ENCODE measurements at regions not wholly inside any gene's neighbourhood (a gene's known extent, or its start where the extent isn't known, plus 50 kb on each side); places are given as distances from the start of the nearest gene placed in this dataset.

DNA sequence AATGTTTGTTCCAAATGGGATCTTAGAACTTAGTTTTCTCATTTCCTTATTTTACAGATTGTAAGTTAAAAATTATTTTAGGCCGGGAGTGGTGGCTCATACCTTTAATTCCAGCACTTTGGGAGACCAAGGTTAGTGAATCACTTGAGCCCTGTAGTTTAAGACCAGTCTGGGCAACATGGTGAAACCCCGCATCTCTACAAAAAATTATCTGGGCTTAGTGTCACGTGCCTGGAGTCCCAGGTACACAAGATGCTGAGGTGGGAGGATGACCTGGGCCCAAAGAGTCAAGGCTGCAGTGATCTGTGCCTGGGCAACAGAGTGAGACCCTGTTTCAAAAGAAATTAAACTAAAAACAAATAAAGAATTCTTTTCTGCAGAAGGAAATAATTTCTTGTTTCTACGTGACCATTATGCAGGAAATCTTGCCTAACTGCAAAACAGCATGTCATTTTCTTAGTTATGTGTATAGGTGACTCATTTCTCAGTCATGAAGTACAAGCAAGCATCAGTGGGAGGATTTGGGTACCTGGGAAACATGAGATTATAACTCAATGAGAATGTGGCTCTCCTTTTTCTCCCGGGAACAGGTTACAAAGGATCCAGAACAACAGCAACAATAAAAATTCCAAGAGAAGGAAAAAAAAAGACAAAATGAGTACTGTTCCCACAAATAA is 375.1 kb upstream of the ST8SIA4 start:
- Histone ChIP-seq H3K9ac (ENCODE audit: insufficient read length, low read depth) (no peak overlapping the region), H3K27me3 (ENCODE audit: insufficient read depth, insufficient read length) (no peaks in the 10 kb centered on the region), H3K4me3 (ENCODE audit: insufficient read length, low read depth) (no peak overlapping the region), H3K4me1 (ENCODE audit: insufficient read depth, insufficient read length) (no peaks in the 10 kb centered on the region), H3K36me3 (ENCODE audit: insufficient read depth, insufficient read length, low read length) (no peaks in the 10 kb centered on the region), H3K9me3 (ENCODE audit: insufficient read depth, low read length) (no peaks in the 10 kb centered on the region)
- DNase-seq (ENCODE audit: low read depth, low spot score): no peak
- TF ChIP-seq SUZ12 (IDR thresholded peaks at IDR 0.05; ENCODE audit: extremely low read depth, insufficient read depth, insufficient read length) (no peak), ZNF274 (IDR thresholded peaks at IDR 0.05; ENCODE audit: low read depth, low read length) (no peak), YY1 (IDR thresholded peaks at IDR 0.05; ENCODE audit: insufficient read depth, insufficient read length) (no peak)

DNA sequence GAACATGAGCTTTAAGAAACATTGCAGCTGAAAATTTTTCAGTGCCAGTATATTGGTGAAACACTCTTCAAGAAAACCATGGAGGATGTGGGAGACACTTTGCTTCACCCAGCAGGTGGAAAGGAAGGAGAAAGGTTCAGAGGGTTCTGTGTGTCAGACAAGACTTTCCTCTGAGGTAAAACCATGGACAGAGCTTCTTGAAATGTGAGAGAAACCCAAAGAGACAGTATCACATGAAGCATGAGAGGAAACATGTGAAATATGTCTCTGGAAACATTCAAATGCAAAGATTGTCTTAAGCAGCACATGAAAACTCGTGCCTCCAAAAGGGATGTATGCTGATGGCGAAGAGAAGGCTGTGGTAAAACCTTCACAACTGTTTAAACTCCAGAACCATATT is 368.9 kb upstream of the ST8SIA4 start:
- Histone ChIP-seq H3K9ac (ENCODE audit: insufficient read length, low read depth) (no peak overlapping the region), H3K36me3 (ENCODE audit: insufficient read depth, insufficient read length, low read length) (no peaks in the 10 kb centered on the region), H3K27me3 (ENCODE audit: insufficient read depth, insufficient read length) (no peaks in the 10 kb centered on the region), H3K4me1 (ENCODE audit: insufficient read depth, insufficient read length) (no peaks in the 10 kb centered on the region), H3K4me3 (ENCODE audit: insufficient read length, low read depth) (no peak overlapping the region), H3K9me3 (ENCODE audit: insufficient read depth, low read length) (no peaks in the 10 kb centered on the region)
- TF ChIP-seq ZNF274 (IDR thresholded peaks at IDR 0.05; ENCODE audit: low read depth, low read length) (no peak), YY1 (IDR thresholded peaks at IDR 0.05; ENCODE audit: insufficient read depth, insufficient read length) (no peak), SUZ12 (IDR thresholded peaks at IDR 0.05; ENCODE audit: extremely low read depth, insufficient read depth, insufficient read length) (no peak)
- no peak for DNase-seq (ENCODE audit: low read depth, low spot score)

DNA sequence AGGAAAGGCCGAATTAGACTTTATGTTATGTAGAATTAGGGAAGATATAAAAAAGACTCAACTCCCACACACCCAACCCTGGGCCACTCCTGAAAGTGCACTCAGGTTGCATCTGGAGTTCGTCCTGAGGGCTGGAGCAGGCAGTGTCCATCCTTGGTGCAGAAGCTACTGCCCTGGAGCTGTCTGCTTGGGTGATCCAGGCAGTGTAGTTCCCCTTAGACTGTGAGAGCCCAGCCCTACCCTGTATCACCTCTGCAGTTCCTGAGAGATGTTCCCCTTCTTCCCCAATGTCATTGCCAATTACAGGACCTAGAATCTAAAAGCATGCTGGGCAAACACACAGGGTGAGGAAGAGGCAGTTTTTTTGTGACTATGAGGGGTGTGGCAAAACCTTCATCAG is 368.3 kb upstream of the ST8SIA4 start:
- no peaks in the 10 kb centered on the region for H3K4me1 ChIP-seq (ENCODE audit: insufficient read depth, insufficient read length)
- H3K27me3 ChIP-seq (ENCODE audit: insufficient read depth, insufficient read length): no peaks in the 10 kb centered on the region
- H3K36me3 ChIP-seq (ENCODE audit: insufficient read depth, insufficient read length, low read length): no peaks in the 10 kb centered on the region
- DNase-seq (ENCODE audit: low read depth, low spot score): no peak
- H3K9ac ChIP-seq (ENCODE audit: insufficient read length, low read depth): no peak overlapping the region
- TF ChIP-seq YY1 (IDR thresholded peaks at IDR 0.05; ENCODE audit: insufficient read depth, insufficient read length) (no peak), SUZ12 (IDR thresholded peaks at IDR 0.05; ENCODE audit: extremely low read depth, insufficient read depth, insufficient read length) (no peak), ZNF274 (IDR thresholded peaks at IDR 0.05; ENCODE audit: low read depth, low read length) (no peak)
- no peak overlapping the region for H3K4me3 ChIP-seq (ENCODE audit: insufficient read length, low read depth)
- H3K9me3 ChIP-seq (ENCODE audit: insufficient read depth, low read length): no peaks in the 10 kb centered on the region

DNA sequence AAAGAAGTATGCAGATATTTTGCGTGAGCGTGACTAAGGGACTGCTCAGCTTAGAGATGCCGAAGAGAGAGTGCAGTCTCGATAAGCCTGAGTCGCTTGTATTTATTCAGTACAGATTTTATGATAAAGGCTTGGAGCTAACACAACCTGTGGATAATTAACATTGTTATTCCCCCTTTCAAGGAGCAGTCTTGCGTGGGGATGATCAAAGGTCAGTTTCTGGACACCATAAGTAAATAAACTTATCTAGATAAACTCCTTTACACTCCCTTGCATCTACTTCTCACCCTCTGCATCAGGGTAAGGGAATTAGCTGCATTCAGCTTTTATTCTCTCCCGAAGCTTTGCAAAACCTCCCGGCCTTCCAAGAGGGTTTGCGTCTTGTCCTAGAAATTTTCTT is 357.8 kb upstream of the ST8SIA4 start:
- no peak for DNase-seq (ENCODE audit: low read depth, low spot score)
- no peak overlapping the region for H3K4me3 ChIP-seq (ENCODE audit: insufficient read length, low read depth)
- TF ChIP-seq YY1 (IDR thresholded peaks at IDR 0.05; ENCODE audit: insufficient read depth, insufficient read length) (no peak), SUZ12 (IDR thresholded peaks at IDR 0.05; ENCODE audit: extremely low read depth, insufficient read depth, insufficient read length) (no peak), ZNF274 (IDR thresholded peaks at IDR 0.05; ENCODE audit: low read depth, low read length) (no peak)
- no peaks in the 10 kb centered on the region for H3K27me3 ChIP-seq (ENCODE audit: insufficient read depth, insufficient read length)
- no peaks in the 10 kb centered on the region for H3K36me3 ChIP-seq (ENCODE audit: insufficient read depth, insufficient read length, low read length)
- H3K9ac ChIP-seq (ENCODE audit: insufficient read length, low read depth): no peak overlapping the region
- no peaks in the 10 kb centered on the region for H3K9me3 ChIP-seq (ENCODE audit: insufficient read depth, low read length)
- no peaks in the 10 kb centered on the region for H3K4me1 ChIP-seq (ENCODE audit: insufficient read depth, insufficient read length)

DNA sequence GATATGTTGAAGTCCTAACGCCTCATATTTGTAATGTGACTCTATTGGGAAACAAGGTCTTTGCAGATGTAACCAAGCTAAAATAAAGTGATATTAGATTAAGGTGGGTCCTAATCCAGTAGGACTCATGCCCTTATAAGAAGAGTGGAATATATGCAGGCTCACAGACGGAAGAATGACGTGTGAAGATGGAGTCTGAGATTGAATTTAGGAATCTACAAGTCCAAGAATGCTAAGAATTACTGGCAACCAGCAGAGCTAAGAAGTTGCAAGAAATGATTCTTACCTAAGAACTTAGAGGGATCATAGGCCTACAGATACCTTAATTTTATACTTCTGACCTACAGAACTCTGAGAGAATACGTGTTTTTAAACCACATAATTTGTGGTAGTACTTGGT is 350.0 kb upstream of the ST8SIA4 start:
- no peak for TF ChIP-seq ZNF274 (IDR thresholded peaks at IDR 0.05; ENCODE audit: low read depth, low read length)
- TF ChIP-seq SUZ12 (IDR thresholded peaks at IDR 0.05; ENCODE audit: extremely low read depth, insufficient read depth, insufficient read length): no peak
- no peak for TF ChIP-seq YY1 (IDR thresholded peaks at IDR 0.05; ENCODE audit: insufficient read depth, insufficient read length)

DNA sequence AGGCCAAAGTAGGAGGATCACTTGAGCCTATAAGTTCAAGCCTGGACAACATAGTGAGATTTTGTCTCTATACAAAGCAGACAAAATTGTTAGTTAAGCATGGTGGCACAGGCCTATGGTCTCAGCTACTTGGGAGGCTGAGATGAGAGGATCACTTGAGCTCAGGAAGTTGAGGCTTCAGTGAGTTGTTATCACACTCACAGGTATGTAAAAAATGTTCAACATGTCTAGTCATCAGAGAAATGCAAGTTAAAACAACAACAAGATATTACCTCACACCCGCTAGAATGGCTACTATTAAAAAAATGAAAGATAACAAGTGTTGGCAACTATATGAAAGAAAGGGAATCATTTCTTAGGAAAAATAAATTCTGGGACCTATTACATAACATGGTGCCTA is 341.5 kb upstream of the ST8SIA4 start:
- H3K27me3 ChIP-seq (ENCODE audit: insufficient read depth, insufficient read length): no peaks in the 10 kb centered on the region
- no peaks in the 10 kb centered on the region for H3K4me1 ChIP-seq (ENCODE audit: insufficient read depth, insufficient read length)
- H3K4me3 ChIP-seq (ENCODE audit: insufficient read length, low read depth): no peak overlapping the region
- no peaks in the 10 kb centered on the region for H3K36me3 ChIP-seq (ENCODE audit: insufficient read depth, insufficient read length, low read length)
- TF ChIP-seq SUZ12 (IDR thresholded peaks at IDR 0.05; ENCODE audit: extremely low read depth, insufficient read depth, insufficient read length) (no peak), YY1 (IDR thresholded peaks at IDR 0.05; ENCODE audit: insufficient read depth, insufficient read length) (no peak), ZNF274 (IDR thresholded peaks at IDR 0.05; ENCODE audit: low read depth, low read length) (no peak)
- no peak for DNase-seq (ENCODE audit: low read depth, low spot score)
- H3K9me3 ChIP-seq (ENCODE audit: insufficient read depth, low read length): no peaks in the 10 kb centered on the region
- no peak overlapping the region for H3K9ac ChIP-seq (ENCODE audit: insufficient read length, low read depth)

More for the DNA sequence above, 350.0 kb upstream of the ST8SIA4 start:
- no peaks in the 10 kb centered on the region for H3K27me3 ChIP-seq (ENCODE audit: insufficient read depth, insufficient read length)
- H3K9me3 ChIP-seq (ENCODE audit: insufficient read depth, low read length): no peaks in the 10 kb centered on the region
- no peak overlapping the region for H3K4me3 ChIP-seq (ENCODE audit: insufficient read length, low read depth)
- H3K36me3 ChIP-seq (ENCODE audit: insufficient read depth, insufficient read length, low read length): no peaks in the 10 kb centered on the region
- no peak overlapping the region for H3K9ac ChIP-seq (ENCODE audit: insufficient read length, low read depth)
- no peaks in the 10 kb centered on the region for H3K4me1 ChIP-seq (ENCODE audit: insufficient read depth, insufficient read length)
- DNase-seq (ENCODE audit: low read depth, low spot score): no peak

DNA sequence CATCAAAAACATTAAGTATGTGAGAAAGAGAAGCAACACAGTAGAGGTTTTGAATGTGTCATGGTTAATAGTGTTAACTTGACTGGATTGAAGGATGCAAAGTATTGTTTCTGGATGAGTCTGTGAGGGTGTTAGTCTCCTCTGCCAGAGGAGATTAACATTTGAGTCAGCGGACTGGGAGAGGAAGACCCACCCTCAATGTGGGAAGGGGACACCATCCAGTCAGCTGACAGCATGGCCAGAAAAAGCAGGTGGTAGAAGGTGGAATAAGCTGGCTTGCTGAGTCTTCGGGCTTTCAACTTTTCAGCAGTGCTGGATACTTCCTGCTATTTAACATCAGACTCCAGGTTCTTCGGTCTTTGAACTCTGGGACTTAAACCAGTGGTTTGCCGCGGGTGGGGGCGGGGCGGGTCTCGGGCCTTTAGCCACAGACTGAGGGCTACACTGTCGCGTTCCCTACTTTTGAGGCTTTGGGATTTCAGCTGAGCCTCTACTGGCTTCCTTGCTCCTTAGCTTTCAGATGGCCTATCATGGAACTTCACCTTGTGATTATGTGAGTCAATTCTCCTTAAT is 309.9 kb upstream of the ST8SIA4 start:
- Histone ChIP-seq H3K4me1 (ENCODE audit: insufficient read depth, insufficient read length) (no peaks in the 10 kb centered on the region), H3K27me3 (ENCODE audit: insufficient read depth, insufficient read length) (no peaks in the 10 kb centered on the region), H3K4me3 (ENCODE audit: insufficient read length, low read depth) (no peak overlapping the region), H3K9me3 (ENCODE audit: insufficient read depth, low read length) (peaks cover 8% of the 10 kb centered on the region; the same call in 1 of the 2 replicates), H3K36me3 (ENCODE audit: insufficient read depth, insufficient read length, low read length) (no peaks in the 10 kb centered on the region), H3K9ac (ENCODE audit: insufficient read length, low read depth) (no peak overlapping the region)
- TF ChIP-seq ZNF274 (IDR thresholded peaks at IDR 0.05; ENCODE audit: low read depth, low read length) (no peak), YY1 (IDR thresholded peaks at IDR 0.05; ENCODE audit: insufficient read depth, insufficient read length) (no peak), SUZ12 (IDR thresholded peaks at IDR 0.05; ENCODE audit: extremely low read depth, insufficient read depth, insufficient read length) (no peak)
- DNase-seq (ENCODE audit: low read depth, low spot score): no peak
